ENCODE measurements at regions not wholly inside any gene's neighbourhood (a gene's known extent, or its start where the extent isn't known, plus 50 kb on each side); places are given as distances from the start of the nearest gene placed in this dataset.

- no peak for DNase-seq
Observed at GRCh38 chr1:94637121-94637520, 95.6 kb upstream of the F3 start.

- DNase-seq, result no peak
Observed at GRCh38 chr1:94636624-94637023, 95.1 kb upstream of the F3 start.

GRCh38 chr1:94636100-94636499 is 94.5 kb upstream of the F3 start:
- DNase-seq, result no peak

- no peak for DNase-seq
Observed at GRCh38 chr1:94634977-94635416, 93.4 kb upstream of the F3 start.

- no peak for DNase-seq
Observed at GRCh38 chr1:94633051-94633450, 91.5 kb upstream of the F3 start.

GRCh38 chr1:94629259-94630181 is 88.0 kb upstream of the F3 start:
- DNase-seq, result no peak

- DNase-seq, result no peak
Observed at GRCh38 chr1:94628499-94628843, 86.9 kb upstream of the F3 start.

- DNase-seq, result no peak
Observed at GRCh38 chr1:94627771-94628498, 86.4 kb upstream of the F3 start.

- no peak for DNase-seq
Observed at GRCh38 chr1:94624203-94624602, 82.6 kb upstream of the F3 start.

- no peak for DNase-seq
Observed at GRCh38 chr1:94623560-94624148, 82.1 kb upstream of the F3 start.

GRCh38 chr1:94622757-94623156 is 81.2 kb upstream of the F3 start:
- DNase-seq, result no peak

- DNase-seq, result no peak
Observed at GRCh38 chr1:94621802-94622201, 80.2 kb upstream of the F3 start.

- no peak for DNase-seq
Observed at GRCh38 chr1:94621395-94621794, 79.8 kb upstream of the F3 start.

- no peak for DNase-seq
Observed at GRCh38 chr1:94620345-94621031, 78.9 kb upstream of the F3 start.

- DNase-seq, result no peak
Observed at GRCh38 chr1:94619731-94620130, 78.2 kb upstream of the F3 start.

GRCh38 chr1:94617957-94618739 is 76.6 kb upstream of the F3 start:
- no peak for DNase-seq

GRCh38 chr1:94617134-94617805 is 75.7 kb upstream of the F3 start:
- DNase-seq, result no peak

- DNase-seq, result no peak
Observed at GRCh38 chr1:94616506-94616905, 74.9 kb upstream of the F3 start.

GRCh38 chr1:94614996-94615395 is 73.4 kb upstream of the F3 start:
- DNase-seq, result peak in 1 of 2 donors; percentile 44

- no peak for DNase-seq
Observed at GRCh38 chr1:94614168-94614815, 72.7 kb upstream of the F3 start.

- no peak for DNase-seq
Observed at GRCh38 chr1:94612525-94613204, 71.1 kb upstream of the F3 start.

All from CD4-positive, alpha-beta T cell treated with Interleukin-4 for 1 hour (primary cell).